Natural killer cell (primary cell): ENCODE measurements at regions not wholly inside any gene's neighbourhood (a gene's known extent, or its start where the extent isn't known, plus 50 kb on each side); places are given as distances from the start of the nearest gene placed in this dataset.

Experiments
- ATAC-seq, 3 donors: fragments of 150-1000 bp in 2 of 3; fragments of 200-7000 bp in 1 of 3; cut with Tn5 transposase; 1 replicate in 1 of 3; 2 replicates in 2 of 3; pipeline ENCODE4 v1.10.0; 2021; ENCODE audit warnings: mild to moderate bottlenecking in 2 of 3, moderate library complexity in 2 of 3
- DNase-seq, 2 donors: peaks; one replicate each; pipeline versions ENCODE4 v3.0.0 to v3.0.0-alpha.2; 2013 to 2021; ENCODE audit warnings: mixed read lengths in 1 of 2
- H3K27ac ChIP-seq: one replicate; pipeline ENCODE4 v1.5.1; 2013; ENCODE audit warnings: mild to moderate bottlenecking, low read length
- H3K27me3 ChIP-seq: one replicate; pipeline ENCODE4 v1.6.1; 2013; ENCODE audit warnings: low read length; ENCODE audit not compliant: control insufficient read depth, insufficient read depth
- H3K36me3 ChIP-seq: one replicate; pipeline ENCODE4 v1.6.1; 2013; ENCODE audit warnings: low read length; ENCODE audit not compliant: control insufficient read depth, insufficient read depth
- H3K4me1 ChIP-seq: one replicate; pipeline ENCODE4 v1.6.1; 2013; ENCODE audit warnings: low read length; ENCODE audit not compliant: control insufficient read depth, insufficient read depth
- H3K4me3 ChIP-seq: one replicate; pipeline ENCODE4 v1.5.1; 2013; ENCODE audit warnings: low read length
- H3K9me3 ChIP-seq: one replicate; pipeline ENCODE4 v1.6.1; 2013; ENCODE audit warnings: low read length; ENCODE audit not compliant: control insufficient read depth, insufficient read depth
- H3K27ac Mint-ChIP-seq, 2 donors: one replicate each; pipeline ENCODE4 v1.8.0; 2022; ENCODE audit warnings: mild to moderate bottlenecking in 2 of 2, mixed read lengths in 2 of 2, moderate library complexity in 1 of 2
- H3K27me3 Mint-ChIP-seq, 2 donors: one replicate each; pipeline ENCODE4 v1.8.0; 2022; ENCODE audit warnings: low read depth in 2 of 2, mixed read lengths in 2 of 2
- H3K36me3 Mint-ChIP-seq: one replicate; pipeline ENCODE4 v1.8.0; 2022; ENCODE audit warnings: mixed read lengths
- H3K4me1 Mint-ChIP-seq, 2 donors: one replicate each; pipeline ENCODE4 v1.8.0; 2022; ENCODE audit warnings: mixed read lengths in 2 of 2
- H3K4me3 Mint-ChIP-seq: one replicate; pipeline ENCODE4 v1.8.0; 2022; ENCODE audit warnings: mild to moderate bottlenecking, moderate library complexity, mixed read lengths
- H3K9me3 Mint-ChIP-seq, 2 donors: one replicate each; pipeline ENCODE4 v1.8.0; 2022; ENCODE audit warnings: mixed read lengths in 2 of 2
- WGBS: methylation state at CpG from one replicate; pipeline ENCODE4 v1.1.7; 2013; ENCODE audit warnings: missing lambda C conversion rate; ENCODE audit not compliant: insufficient coverage; 5-methylcytosine and 5-hydroxymethylcytosine counted together
- intact Hi-C: fragments of 100-400 bp; cut with micrococcal nuclease; formaldehyde crosslinking; loops from one replicate; pipeline ENCODE4 v1.14.2; 2022
- TF ChIP-seq, protein P1 (sequence below): fragments of 200-600 bp; IDR thresholded peaks from one replicate; pipeline ENCODE4 v1.8.0; 2022; ENCODE audit warnings: antibody characterized with exemption

DNA sequence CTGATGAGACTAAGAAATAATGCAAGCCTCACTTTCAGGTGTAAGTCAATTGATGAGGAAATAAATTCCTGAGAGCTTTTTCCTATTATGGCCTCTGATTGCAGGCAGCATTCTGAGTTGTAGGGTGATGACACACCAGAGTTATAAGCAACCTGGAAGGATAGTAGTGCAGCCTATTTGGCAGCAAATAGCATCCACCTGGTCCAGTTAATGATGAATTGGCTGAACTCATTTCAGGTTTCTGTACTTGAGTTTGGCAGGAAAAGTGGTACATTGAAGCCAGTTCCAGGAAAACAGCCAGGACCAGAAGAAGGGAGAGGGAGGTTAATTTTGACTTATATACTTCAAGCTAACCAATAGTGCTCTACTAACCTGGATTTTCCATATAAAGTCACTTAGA is 316.8 kb downstream of the NAF1 start:
- Histone ChIP-seq H3K27me3 (no peaks in the 10 kb centered on the region), H3K27ac (no peak overlapping the region), H3K36me3 (no peaks in the 10 kb centered on the region), H3K4me1 (no peaks in the 10 kb centered on the region), H3K4me3 (no peak overlapping the region), H3K9me3 (no peaks in the 10 kb centered on the region)
- H3K27me3 Mint-ChIP-seq = no peaks in the 10 kb centered on the region
- no peaks in the 10 kb centered on the region for H3K4me1 Mint-ChIP-seq
- intact Hi-C loops = no loop called here
- no peak overlapping the region for H3K4me3 Mint-ChIP-seq
- ATAC-seq (no peak), DNase-seq (no peak)
- TF ChIP-seq, protein P1, sequence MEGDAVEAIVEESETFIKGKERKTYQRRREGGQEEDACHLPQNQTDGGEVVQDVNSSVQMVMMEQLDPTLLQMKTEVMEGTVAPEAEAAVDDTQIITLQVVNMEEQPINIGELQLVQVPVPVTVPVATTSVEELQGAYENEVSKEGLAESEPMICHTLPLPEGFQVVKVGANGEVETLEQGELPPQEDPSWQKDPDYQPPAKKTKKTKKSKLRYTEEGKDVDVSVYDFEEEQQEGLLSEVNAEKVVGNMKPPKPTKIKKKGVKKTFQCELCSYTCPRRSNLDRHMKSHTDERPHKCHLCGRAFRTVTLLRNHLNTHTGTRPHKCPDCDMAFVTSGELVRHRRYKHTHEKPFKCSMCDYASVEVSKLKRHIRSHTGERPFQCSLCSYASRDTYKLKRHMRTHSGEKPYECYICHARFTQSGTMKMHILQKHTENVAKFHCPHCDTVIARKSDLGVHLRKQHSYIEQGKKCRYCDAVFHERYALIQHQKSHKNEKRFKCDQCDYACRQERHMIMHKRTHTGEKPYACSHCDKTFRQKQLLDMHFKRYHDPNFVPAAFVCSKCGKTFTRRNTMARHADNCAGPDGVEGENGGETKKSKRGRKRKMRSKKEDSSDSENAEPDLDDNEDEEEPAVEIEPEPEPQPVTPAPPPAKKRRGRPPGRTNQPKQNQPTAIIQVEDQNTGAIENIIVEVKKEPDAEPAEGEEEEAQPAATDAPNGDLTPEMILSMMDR = no peak
- no peak overlapping the region for H3K27ac Mint-ChIP-seq
- H3K36me3 Mint-ChIP-seq = no peaks in the 10 kb centered on the region
- peaks cover 4 to 9% of the 10 kb centered on the region in 2 donors for H3K9me3 Mint-ChIP-seq

DNA sequence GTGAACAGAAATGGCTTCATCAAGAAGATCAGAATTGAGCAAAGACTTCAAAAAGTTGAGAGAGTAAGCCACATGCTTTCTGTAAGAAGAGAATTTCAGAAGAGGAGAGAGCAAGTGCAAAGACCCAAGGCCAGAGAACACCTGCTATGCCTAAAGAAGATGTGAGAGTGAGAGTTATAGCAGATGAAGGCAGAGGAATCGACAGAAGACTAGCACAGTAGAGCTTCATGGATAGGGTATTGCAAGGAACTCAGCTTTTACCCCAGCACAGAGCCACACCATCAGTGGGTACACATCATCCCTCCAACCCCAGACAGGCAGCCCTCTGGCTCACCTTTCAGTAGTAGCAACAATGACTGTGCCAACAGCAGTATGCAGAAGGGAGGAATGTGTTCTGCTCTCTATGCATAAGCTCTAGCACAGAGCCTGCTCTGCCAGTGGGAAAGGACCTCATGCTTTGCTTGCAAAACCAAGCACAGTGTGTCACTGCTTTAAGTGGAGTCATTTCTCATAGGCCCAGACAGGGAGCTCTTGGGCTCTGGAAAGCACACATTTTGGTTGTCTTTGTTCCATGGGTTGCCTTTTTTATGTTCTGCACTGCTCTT is 318.6 kb downstream of the NAF1 start:
- Histone ChIP-seq H3K4me3 (no peak overlapping the region), H3K36me3 (no peaks in the 10 kb centered on the region), H3K9me3 (no peaks in the 10 kb centered on the region), H3K27me3 (no peaks in the 10 kb centered on the region), H3K4me1 (no peaks in the 10 kb centered on the region), H3K27ac (no peak overlapping the region)
- 80% methylated on average over 1 of the region's 1 CpG for WGBS
- Mint-ChIP-seq H3K4me3 (no peak overlapping the region), H3K36me3 (no peaks in the 10 kb centered on the region), H3K27ac (no peak overlapping the region), H3K27me3 (no peaks in the 10 kb centered on the region), H3K9me3 (peaks cover 6 to 11% of the 10 kb centered on the region in 2 donors), H3K4me1 (no peaks in the 10 kb centered on the region)
- DNase-seq (no peak), ATAC-seq (no peak)
- intact Hi-C loops = no loop called here
- TF ChIP-seq, protein P1 = no peak

DNA sequence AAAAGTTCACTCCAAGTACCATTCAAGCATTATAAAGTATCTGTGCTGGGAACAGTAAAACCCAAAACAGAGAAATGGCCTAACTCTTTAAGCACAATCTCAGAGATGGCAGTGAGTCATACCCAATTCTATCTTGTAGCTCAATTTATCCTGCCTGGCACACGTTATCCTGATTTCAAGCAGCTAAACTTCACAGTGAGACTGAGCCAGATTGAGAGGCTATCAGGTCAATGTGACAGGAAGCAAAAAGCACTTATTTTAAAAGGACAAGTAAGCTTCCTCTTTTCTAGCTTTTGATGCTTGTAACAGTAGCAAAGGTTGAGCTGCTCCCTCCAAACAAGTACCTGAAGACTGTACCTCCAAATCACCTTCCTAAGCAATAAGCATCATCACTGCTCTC is 324.9 kb downstream of the NAF1 start:
- DNase-seq = no peak
- H3K27me3 Mint-ChIP-seq = no peaks in the 10 kb centered on the region
- Histone ChIP-seq H3K36me3 (no peaks in the 10 kb centered on the region), H3K27ac (no peak overlapping the region), H3K4me1 (no peaks in the 10 kb centered on the region), H3K9me3 (no peaks in the 10 kb centered on the region), H3K4me3 (no peak overlapping the region), H3K27me3 (no peaks in the 10 kb centered on the region)
- H3K4me1 Mint-ChIP-seq = no peaks in the 10 kb centered on the region
- H3K4me3 Mint-ChIP-seq = no peak overlapping the region
- no peaks in the 10 kb centered on the region for H3K36me3 Mint-ChIP-seq
- WGBS = 0% methylated on average over 1 of the region's 1 CpG
- peaks cover 11 to 12% of the 10 kb centered on the region in 2 donors for H3K9me3 Mint-ChIP-seq
- TF ChIP-seq, protein P1 = no peak
- intact Hi-C loops = no loop called here
- H3K27ac Mint-ChIP-seq = no peak overlapping the region
- no peak for ATAC-seq

DNA sequence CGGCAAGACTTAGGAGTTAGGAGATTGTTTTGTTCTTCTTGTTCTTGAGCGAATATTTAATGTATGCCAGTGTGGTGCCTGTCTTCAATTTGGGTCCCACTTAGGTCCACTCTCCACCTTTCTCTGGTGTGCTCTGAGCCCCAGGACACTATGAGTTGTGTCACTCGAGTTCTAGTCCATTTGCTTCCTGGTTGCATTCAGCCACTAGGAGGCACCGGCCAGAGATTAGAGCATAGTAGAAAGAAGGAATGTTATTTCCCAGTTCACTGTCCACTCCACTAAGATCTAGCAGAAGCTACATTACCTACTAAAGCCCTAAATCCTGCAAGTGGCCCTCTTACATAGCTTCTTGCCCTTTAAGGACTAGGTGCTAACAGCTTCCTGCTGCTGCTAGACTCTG is 326.9 kb downstream of the NAF1 start:
- no peaks in the 10 kb centered on the region for H3K36me3 Mint-ChIP-seq
- ATAC-seq (no peak), DNase-seq (no peak)
- H3K27ac Mint-ChIP-seq = no peak overlapping the region
- H3K4me3 Mint-ChIP-seq = no peak overlapping the region
- no peaks in the 10 kb centered on the region for H3K27me3 ChIP-seq
- TF ChIP-seq, protein P1 = no peak
- intact Hi-C loops = no loop called here
- H3K4me1 ChIP-seq = no peaks in the 10 kb centered on the region
- no peaks in the 10 kb centered on the region for H3K9me3 ChIP-seq
- H3K9me3 Mint-ChIP-seq = peaks cover 8 to 10% of the 10 kb centered on the region in 2 donors
- no peaks in the 10 kb centered on the region for H3K36me3 ChIP-seq
- no peak overlapping the region for H3K4me3 ChIP-seq
- H3K27ac ChIP-seq = no peak overlapping the region
- WGBS = 81% methylated on average over 3 of the region's 4 CpGs
- H3K4me1 Mint-ChIP-seq = no peaks in the 10 kb centered on the region
- no peaks in the 10 kb centered on the region for H3K27me3 Mint-ChIP-seq
